Lower leg skin (tissue), 4 donors: ENCODE measurements at regions not wholly inside any gene's neighbourhood (a gene's known extent, or its start where the extent isn't known, plus 50 kb on each side); places are given as distances from the start of the nearest gene placed in this dataset.

Experiments used
- DNase-seq, 2 donors: peaks; one replicate each; pipeline ENCODE4 v3.0.0-alpha.2; 2019; ENCODE audit warnings: low spot score in 2 of 2
- H3K4me3 ChIP-seq: fragments of 200-600 bp; sonication (generic); 2 replicates; pipeline ENCODE4 v1.5.1; 2017; ENCODE audit warnings: mild to moderate bottlenecking, low read depth; ENCODE audit not compliant: poor library complexity, severe bottlenecking
- CTCF ChIP-seq, 3 donors: fragments of 450-650 bp; IDR thresholded peaks; one replicate each; pipeline ENCODE4 v1.5.1; 2016; ENCODE audit warnings: antibody characterized with exemption in 3 of 3, mild to moderate bottlenecking in 3 of 3, moderate library complexity in 2 of 3
- POLR2A ChIP-seq, 2 donors: fragments of 450-650 bp; IDR thresholded peaks; one replicate each; pipeline ENCODE4 v1.6.1; 2016 to 2017; ENCODE audit warnings: antibody characterized with exemption in 2 of 2, mild to moderate bottlenecking in 1 of 2, moderate library complexity in 1 of 2
- whole genome bisulfite sequencing, 2 donors: methylation state at CpG; one replicate each; pipeline ENCODE4 v1.1.5; 2018; 5-methylcytosine and 5-hydroxymethylcytosine counted together
- intact Hi-C: fragments of 100-400 bp; cut with DNase I; formaldehyde crosslinking; loops from one replicate; pipeline ENCODE4 v1.15.0; 2023; ENCODE audit warnings: low total_unique reads

GRCh38 chr7:15752377-15752776 lies 65.9 kb upstream of the MEOX2 start:
- intact Hi-C loops = no loop called here
- WGBS, 2 donors = 25 to 42% methylated on average over 1 of the region's 1 CpG
- no peak for DNase-seq

GRCh38 chr7:15751191-15751701 lies 64.8 kb upstream of the MEOX2 start:
- 64 to 81% methylated on average over 4 of the region's 4 CpGs for WGBS, 2 donors
- no peak overlapping the region for H3K4me3 ChIP-seq
- DNase-seq = no peak
- TF ChIP-seq CTCF (IDR thresholded peaks at IDR 0.05) = no peak
- no peak for TF ChIP-seq POLR2A (IDR thresholded peaks at IDR 0.05)
- intact Hi-C loops = no loop called here

More at GRCh38 chr7:15752377-15752776, 65.9 kb upstream of the MEOX2 start:
- no peak overlapping the region for H3K4me3 ChIP-seq
- no peak for TF ChIP-seq CTCF (IDR thresholded peaks at IDR 0.05)
- no peak for TF ChIP-seq POLR2A (IDR thresholded peaks at IDR 0.05)

DNA sequence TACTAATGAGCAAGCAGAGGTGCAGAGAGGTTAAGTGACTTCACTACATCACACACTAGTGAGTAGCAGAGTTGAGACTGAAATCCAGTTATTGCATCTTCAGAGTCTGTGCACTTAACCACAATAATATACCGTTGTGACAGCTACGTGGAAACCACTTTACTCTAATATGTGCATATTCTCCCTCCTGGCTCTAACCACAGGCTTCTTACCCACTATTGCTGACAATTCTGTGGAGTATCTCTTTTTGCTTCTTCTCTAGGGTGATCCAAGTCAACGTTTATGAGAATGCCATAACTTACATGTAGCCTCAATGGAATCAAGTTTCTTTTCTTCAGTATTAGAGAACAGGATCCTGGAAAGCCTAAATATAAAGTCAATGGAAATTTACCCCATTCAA lies 64.2 kb upstream of the MEOX2 start:
- DNase-seq = no peak
- TF ChIP-seq CTCF (IDR thresholded peaks at IDR 0.05) (no peak), POLR2A (IDR thresholded peaks at IDR 0.05) (no peak)
- intact Hi-C loops = no loop called here
- H3K4me3 ChIP-seq = no peak overlapping the region
- 73 to 75% methylated on average over 3 of the region's 3 CpGs for WGBS, 2 donors

DNA sequence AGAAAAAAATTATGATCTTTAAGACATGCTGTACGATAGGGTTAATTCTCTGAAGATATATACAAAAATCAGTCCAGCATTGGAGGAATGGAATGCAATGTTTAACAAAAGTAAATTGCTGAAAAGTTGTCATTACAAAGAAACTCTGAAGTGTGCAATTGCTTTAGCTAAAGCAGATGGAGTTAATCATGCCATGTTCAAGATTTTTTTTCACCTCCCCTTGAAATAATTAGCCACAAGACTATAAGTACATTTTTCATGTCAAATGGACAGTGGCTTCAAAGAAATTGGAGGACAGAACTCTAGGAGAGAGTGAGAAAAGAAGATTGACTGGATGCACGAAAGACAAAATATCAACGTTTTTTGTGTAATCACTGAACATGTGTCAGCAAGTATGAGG lies 63.1 kb upstream of the MEOX2 start:
- TF ChIP-seq POLR2A (IDR thresholded peaks at IDR 0.05) (no peak), CTCF (IDR thresholded peaks at IDR 0.05) (no peak)
- WGBS, 2 donors = 57 to 60% methylated on average over 3 of the region's 3 CpGs
- intact Hi-C loops = no loop called here
- no peak overlapping the region for H3K4me3 ChIP-seq
- DNase-seq = no peak

DNA sequence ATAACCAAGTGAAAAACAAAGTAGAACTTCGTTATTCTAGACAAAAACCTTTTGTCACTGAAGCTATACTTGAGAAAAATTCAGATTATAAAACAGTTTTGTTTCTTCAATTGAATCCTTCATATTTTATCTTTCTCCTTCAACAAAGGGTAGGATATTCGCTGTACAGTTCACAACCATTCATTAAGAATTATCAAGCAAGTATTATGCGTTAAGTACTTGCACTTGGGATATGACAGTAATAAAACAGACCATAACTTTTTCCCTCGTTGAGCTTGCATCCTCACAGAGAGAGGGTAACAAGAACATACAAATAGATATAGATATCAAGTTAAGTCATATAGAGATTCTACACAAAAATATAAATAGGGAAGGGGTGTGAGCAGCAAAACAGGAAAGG lies 61.2 kb upstream of the MEOX2 start:
- WGBS, 2 donors = 52 to 59% methylated on average over 4 of the region's 4 CpGs
- H3K4me3 ChIP-seq = no peak overlapping the region
- DNase-seq = no peak
- intact Hi-C loops = no loop called here
- TF ChIP-seq CTCF (IDR thresholded peaks at IDR 0.05) (no peak), POLR2A (IDR thresholded peaks at IDR 0.05) (no peak)

- 35 to 43% methylated on average over 2 of the region's 2 CpGs for WGBS, 2 donors
- TF ChIP-seq CTCF (IDR thresholded peaks at IDR 0.05) (no peak), POLR2A (IDR thresholded peaks at IDR 0.05) (no peak)
Measured at GRCh38 chr7:15747301-15747700, 60.8 kb upstream of the MEOX2 start.

More at GRCh38 chr7:15747301-15747700, 60.8 kb upstream of the MEOX2 start:
- intact Hi-C loops = no loop called here
- no peak overlapping the region for H3K4me3 ChIP-seq
- DNase-seq = no peak
